AG10803 (cell line): ENCODE measurements at regions not wholly inside any gene's neighbourhood (a gene's known extent, or its start where the extent isn't known, plus 50 kb on each side); places are given as distances from the start of the nearest gene placed in this dataset.

Source experiments
- DNase-seq: peaks from one replicate; pipeline ENCODE4 v3.0.0; 2010; ENCODE audit warnings: low read depth
- H3K4me3 ChIP-seq: 2 replicates; pipeline ENCODE4 v1.5.1; 2011; ENCODE audit warnings: mild to moderate bottlenecking, low read length, control low read depth
- CTCF ChIP-seq: conservative IDR thresholded peaks from 2 replicates; pipeline ENCODE4 v1.5.1; 2011; ENCODE audit warnings: mild to moderate bottlenecking, low read length, control low read depth, inconsistent platforms

GRCh38 chrX:10381193-10381592, 224.4 kb downstream of the CLCN4 start:
- DNase-seq: no peak
- TF ChIP-seq CTCF: no peak
- H3K4me3 ChIP-seq: no peak overlapping the region

GRCh38 chrX:10387011-10387410, 230.2 kb downstream of the CLCN4 start:
- no peak for TF ChIP-seq CTCF
- DNase-seq: no peak
- H3K4me3 ChIP-seq: no peak overlapping the region

GRCh38 chrX:10390187-10390586, 230.2 kb downstream of the MID1 start:
- no peak for DNase-seq
- no peak overlapping the region for H3K4me3 ChIP-seq
- no peak for TF ChIP-seq CTCF

GRCh38 chrX:10393241-10393640, 227.1 kb downstream of the MID1 start:
- H3K4me3 ChIP-seq: no peak overlapping the region
- TF ChIP-seq CTCF: no peak
- no peak for DNase-seq

- H3K4me3 ChIP-seq: no peak overlapping the region
- no peak for DNase-seq
- no peak for TF ChIP-seq CTCF
Measured at GRCh38 chrX:10393899-10394298, 226.5 kb downstream of the MID1 start.

GRCh38 chrX:10395179-10395578, 225.2 kb downstream of the MID1 start:
- H3K4me3 ChIP-seq: no peak overlapping the region
- peak; percentile 46 for DNase-seq
- no peak for TF ChIP-seq CTCF
